Thyroid gland (tissue), 4 donors: ENCODE measurements at regions not wholly inside any gene's neighbourhood (a gene's known extent, or its start where the extent isn't known, plus 50 kb on each side); places are given as distances from the start of the nearest gene placed in this dataset.

ENCODE experiments used
- POLR2A ChIP-seq, 2 donors: fragments of 450-650 bp; IDR thresholded peaks; one replicate each; pipeline ENCODE4 v1.6.1; 2017; ENCODE audit warnings: antibody characterized with exemption in 2 of 2, mild to moderate bottlenecking in 2 of 2, moderate library complexity in 1 of 2
- TF ChIP-seq, protein P1 (sequence below), 6 experiments: fragments of 200-600 bp in 3 of 6; fragments of 450-650 bp in 3 of 6; sonication (generic) in 3 of 6; IDR thresholded peaks; one replicate each; pipeline ENCODE4 v1.5.1; 2016 to 2019; ENCODE audit warnings: antibody characterized with exemption in 6 of 6, mild to moderate bottlenecking in 2 of 6, inconsistent platforms in 1 of 6, moderate library complexity in 1 of 6

DNA sequence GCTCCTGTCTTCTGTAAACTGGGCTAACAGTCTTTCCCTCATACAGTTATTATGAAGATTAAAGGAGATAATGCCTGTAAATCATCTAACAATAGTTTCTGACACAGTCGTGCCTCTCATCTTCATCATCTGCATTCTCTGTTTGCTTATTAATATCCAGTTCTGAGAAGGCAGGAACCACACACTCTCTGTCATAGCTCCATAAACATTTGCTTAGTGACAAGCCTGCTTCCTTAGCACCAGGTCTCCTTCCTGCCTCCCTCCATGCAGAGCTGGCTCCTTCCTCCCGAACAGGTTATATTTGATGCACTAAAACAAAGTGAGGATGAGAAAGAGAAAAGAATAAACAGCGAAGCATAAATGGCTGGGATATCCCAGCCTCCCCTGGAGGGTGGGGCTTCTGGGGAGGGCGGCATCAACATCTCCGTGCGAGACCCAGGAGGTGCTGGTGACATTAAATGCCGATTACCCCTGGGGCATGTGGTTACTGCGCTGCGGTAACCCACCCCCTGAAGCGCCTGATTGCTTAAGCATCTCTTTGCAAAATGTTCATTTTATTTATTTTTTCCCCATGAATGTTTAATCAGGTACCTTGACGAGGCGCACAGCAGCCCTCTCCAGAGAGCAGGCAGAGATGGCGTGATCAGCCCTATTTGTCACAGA lies 404.9 kb downstream of the NXPE2 start:
- TF ChIP-seq, protein P1, sequence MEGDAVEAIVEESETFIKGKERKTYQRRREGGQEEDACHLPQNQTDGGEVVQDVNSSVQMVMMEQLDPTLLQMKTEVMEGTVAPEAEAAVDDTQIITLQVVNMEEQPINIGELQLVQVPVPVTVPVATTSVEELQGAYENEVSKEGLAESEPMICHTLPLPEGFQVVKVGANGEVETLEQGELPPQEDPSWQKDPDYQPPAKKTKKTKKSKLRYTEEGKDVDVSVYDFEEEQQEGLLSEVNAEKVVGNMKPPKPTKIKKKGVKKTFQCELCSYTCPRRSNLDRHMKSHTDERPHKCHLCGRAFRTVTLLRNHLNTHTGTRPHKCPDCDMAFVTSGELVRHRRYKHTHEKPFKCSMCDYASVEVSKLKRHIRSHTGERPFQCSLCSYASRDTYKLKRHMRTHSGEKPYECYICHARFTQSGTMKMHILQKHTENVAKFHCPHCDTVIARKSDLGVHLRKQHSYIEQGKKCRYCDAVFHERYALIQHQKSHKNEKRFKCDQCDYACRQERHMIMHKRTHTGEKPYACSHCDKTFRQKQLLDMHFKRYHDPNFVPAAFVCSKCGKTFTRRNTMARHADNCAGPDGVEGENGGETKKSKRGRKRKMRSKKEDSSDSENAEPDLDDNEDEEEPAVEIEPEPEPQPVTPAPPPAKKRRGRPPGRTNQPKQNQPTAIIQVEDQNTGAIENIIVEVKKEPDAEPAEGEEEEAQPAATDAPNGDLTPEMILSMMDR (IDR thresholded peaks at IDR 0.05): no peak
- TF ChIP-seq POLR2A (IDR thresholded peaks at IDR 0.05): no peak
